ENCODE measurements at regions not wholly inside any gene's neighbourhood (a gene's known extent, or its start where the extent isn't known, plus 50 kb on each side); places are given as distances from the start of the nearest gene placed in this dataset.

DNA sequence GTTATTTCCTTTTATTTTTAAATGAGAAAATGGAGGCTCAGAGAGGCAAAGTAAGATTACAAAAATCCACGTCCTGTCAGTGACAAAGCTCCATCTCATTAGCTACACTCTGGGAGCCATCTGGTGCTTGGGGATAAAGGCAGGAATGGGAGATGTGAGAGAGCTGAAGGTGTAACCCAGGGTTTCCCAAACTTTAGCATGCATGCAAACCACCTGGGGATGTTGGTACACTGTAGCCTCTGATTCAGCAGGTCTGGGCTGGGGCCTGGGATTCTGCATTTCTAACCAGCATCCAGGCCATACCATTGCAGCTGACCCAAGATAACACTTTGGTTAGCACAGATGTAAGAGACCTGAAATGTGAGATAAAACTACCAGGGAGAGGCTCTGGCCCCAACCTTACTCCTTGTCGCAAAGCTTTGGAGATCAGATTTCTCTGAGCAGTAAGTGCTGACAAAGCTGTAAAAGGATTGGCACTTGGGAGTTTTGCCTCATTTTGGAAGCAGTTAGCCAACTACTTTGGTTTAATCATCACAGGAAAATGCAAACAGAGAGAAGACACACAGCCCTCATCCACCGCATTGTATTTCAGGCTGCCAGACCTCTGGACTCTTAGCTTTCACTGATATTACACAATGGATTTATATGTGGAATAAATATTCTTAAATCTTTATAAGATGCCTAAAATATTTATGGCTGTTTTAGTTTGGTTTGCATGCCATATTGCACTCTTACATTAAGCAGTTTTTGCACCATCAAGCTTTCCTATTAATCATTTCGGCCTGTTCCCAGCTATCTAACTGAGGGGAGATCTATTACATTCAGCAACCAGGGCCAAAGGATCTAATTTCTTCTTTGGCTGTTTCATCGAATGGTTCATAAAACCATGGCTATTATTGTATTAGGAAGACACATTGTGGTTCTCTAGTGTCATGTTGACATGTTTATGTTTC, 263.0 kb downstream of the EBLN2 start:
- TF ChIP-seq ZNF274 (IDR thresholded peaks at IDR 0.05; ENCODE audit: low read depth, low read length) (no peak), YY1 (IDR thresholded peaks at IDR 0.05; ENCODE audit: insufficient read depth, insufficient read length) (no peak)
